RWPE1 (cell line): ENCODE measurements at regions not wholly inside any gene's neighbourhood (a gene's known extent, or its start where the extent isn't known, plus 50 kb on each side); places are given as distances from the start of the nearest gene placed in this dataset.

Experiments used
- CTCF ChIA-PET: fragments of 350-600 bp; sonication (Branson Sonifier 250); formaldehyde crosslinking; extraction: SDS; loops from one replicate; lab custom pipeline; 2021; lab: Yijun Ruan, JAX
- POLR2A ChIA-PET: fragments of 400-600 bp; formaldehyde crosslinking; extraction: SDS; loops from one replicate; lab custom pipeline; 2020; ENCODE audit warnings: antibody characterized with exemption; ENCODE audit not compliant: low non-redundant PET; lab: Yijun Ruan, JAX
- DNase-seq: peaks from one replicate; pipeline ENCODE4 v3.0.0; 2012; ENCODE audit warnings: low spot score
- H3K27ac ChIP-seq: fragments of 450-650 bp; 2 replicates; pipeline ENCODE4 v1.5.1; 2017
- TF ChIP-seq, protein P1 (sequence below): fragments of 450-650 bp; conservative IDR thresholded peaks from 2 replicates; pipeline ENCODE4 v1.5.1; 2017; ENCODE audit warnings: low read depth, mild to moderate bottlenecking

DNA sequence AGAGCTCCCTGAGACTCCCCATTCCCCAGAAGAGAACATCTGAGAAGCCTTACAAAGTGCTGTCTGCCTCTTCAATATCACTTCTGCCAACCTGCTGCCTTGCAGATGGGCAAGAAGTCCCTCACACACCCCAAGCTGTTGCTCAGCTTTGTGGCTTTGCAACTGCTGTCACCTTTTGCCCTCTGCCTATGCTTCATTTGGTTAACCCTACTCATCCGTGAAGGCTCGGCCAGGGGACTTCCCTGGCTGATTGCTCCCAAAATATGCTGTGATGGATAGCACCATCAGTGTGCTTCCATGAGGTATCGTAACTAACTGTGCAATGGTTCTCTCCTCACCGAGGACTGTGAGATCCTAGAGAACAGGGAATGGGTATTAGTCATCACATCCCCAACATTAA is 88.9 kb upstream of the CYP1B1 start:
- DNase-seq = no peak
- CTCF ChIA-PET = no interaction called here
- TF ChIP-seq, protein P1, sequence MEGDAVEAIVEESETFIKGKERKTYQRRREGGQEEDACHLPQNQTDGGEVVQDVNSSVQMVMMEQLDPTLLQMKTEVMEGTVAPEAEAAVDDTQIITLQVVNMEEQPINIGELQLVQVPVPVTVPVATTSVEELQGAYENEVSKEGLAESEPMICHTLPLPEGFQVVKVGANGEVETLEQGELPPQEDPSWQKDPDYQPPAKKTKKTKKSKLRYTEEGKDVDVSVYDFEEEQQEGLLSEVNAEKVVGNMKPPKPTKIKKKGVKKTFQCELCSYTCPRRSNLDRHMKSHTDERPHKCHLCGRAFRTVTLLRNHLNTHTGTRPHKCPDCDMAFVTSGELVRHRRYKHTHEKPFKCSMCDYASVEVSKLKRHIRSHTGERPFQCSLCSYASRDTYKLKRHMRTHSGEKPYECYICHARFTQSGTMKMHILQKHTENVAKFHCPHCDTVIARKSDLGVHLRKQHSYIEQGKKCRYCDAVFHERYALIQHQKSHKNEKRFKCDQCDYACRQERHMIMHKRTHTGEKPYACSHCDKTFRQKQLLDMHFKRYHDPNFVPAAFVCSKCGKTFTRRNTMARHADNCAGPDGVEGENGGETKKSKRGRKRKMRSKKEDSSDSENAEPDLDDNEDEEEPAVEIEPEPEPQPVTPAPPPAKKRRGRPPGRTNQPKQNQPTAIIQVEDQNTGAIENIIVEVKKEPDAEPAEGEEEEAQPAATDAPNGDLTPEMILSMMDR = no peak
- POLR2A ChIA-PET = no interaction called here
- no peak overlapping the region for H3K27ac ChIP-seq

DNA sequence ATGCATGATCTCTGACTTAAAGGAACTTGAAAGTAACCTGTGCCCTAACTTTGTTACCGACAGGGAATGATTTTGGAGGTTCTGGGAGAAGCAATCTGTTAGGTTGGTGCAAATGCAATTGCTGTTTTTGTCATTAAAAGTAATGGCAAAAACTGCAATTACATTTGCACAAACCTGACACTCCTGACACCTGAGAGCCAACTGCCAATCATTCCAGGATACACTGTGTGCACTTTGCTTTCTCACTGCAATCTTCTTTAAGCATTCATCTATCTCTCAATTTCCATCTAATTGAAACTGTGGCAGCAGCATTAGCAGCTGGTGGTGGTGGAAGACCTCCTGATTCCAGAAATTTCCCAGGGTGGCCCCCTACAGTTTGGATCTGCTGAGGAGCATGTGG is 87.6 kb upstream of the CYP1B1 start:
- H3K27ac ChIP-seq = no peak overlapping the region
- no peak for DNase-seq
- TF ChIP-seq, protein P1 = no peak
- ChIA-PET CTCF (interaction anchor here (0.6 to 0.9 kb wide), 2 partner anchors 34 to 111 kb away, joined by 3 to 5 read pairs; no protein-coding TSS in a partner anchor), POLR2A (no interaction called here)

DNA sequence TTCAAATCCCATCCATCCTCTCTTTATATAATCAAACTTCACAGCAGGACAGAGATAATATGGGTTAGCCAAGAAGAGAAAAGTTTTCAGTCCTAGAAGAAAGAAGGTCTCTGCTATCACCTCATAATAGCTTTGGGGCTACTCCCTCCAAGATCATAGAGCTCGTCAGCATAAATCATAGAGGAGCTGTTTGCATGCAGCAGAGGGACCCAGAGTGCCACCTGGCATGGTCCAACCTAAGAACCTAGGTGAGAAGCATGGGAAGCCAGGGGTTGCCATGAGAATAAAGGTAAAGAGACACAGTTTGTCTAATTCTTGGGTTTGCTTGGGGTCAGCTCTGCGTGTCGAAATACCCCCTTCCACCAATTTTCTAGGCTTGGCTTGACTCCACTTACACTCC is 87.1 kb upstream of the CYP1B1 start:
- DNase-seq = no peak
- ChIA-PET CTCF (interaction anchor here (0.6 to 0.9 kb wide), 2 partner anchors 35 to 112 kb away, joined by 3 to 5 read pairs; no protein-coding TSS in a partner anchor), POLR2A (no interaction called here)
- TF ChIP-seq, protein P1 = no peak
- no peak overlapping the region for H3K27ac ChIP-seq

DNA sequence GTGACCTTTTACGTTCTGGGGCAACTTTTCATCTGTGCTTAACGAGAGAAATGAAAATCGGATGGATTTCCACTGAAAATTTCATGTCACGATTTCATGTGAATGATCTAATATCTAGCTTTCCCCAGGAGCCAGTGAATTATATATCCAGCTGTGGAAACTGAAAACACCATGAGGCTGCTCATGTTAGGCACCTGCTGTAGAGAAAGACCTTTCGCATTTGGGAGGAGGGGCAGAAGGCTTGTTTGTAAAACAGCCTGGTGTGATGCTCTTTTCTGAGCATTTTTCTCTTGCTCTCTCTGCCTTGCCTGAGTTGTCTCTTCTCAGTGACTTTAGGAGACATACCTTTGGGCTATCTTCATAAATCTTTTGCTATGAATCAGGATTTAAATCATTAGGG is 84.6 kb upstream of the CYP1B1 start:
- POLR2A ChIA-PET = no interaction called here
- CTCF ChIA-PET = no interaction called here
- no peak overlapping the region for H3K27ac ChIP-seq
- TF ChIP-seq, protein P1 = no peak
- DNase-seq = no peak

DNA sequence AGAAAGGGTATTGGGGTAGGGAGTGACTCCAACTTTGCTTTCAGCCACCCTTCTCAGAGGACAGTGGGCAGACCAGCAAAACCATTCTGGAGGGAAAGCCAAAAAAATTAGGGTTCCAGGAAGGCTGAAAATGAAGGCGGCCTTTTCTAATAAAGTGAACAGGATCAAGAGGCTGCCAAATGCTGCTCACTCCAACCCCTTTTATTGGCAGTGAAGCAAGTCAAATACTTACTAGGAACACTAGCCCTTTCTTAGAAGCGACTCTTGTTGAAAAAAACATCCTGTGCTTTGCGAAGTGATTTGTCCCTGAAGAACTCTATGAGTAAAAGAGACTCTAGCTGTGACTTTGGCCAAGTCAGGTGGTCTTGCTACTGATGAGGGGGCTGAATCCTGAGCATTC is 83.6 kb upstream of the CYP1B1 start:
- ChIA-PET POLR2A (no interaction called here), CTCF (no interaction called here)
- TF ChIP-seq, protein P1 = no peak
- DNase-seq = no peak
- H3K27ac ChIP-seq = no peak overlapping the region

DNA sequence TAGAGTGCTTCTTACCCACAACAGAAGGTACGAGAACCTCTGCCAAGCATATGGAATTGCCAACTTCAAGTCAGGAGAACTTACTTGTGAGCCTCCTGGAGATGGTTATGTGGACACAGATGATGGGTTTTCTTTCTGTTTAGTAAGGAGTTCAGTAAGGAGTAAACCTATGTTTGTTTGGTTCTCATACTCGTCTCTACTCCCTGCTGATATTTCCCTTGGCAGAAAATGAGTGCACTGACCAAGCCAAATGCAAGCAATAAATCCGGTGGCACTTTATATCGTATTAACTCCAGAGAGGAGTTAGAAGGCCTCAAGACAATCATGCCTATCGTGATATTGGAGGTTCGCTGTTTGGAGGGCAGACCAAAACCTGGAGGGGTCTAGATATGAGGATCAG is 83.2 kb upstream of the CYP1B1 start:
- TF ChIP-seq, protein P1 = no peak
- CTCF ChIA-PET = no interaction called here

More for the DNA sequence above, 83.2 kb upstream of the CYP1B1 start:
- no peak overlapping the region for H3K27ac ChIP-seq
- POLR2A ChIA-PET = no interaction called here
- DNase-seq = no peak
